DMS153 treated with DMSO at 0.1 percent for 48 hours (cell line): ENCODE measurements at regions not wholly inside any gene's neighbourhood (a gene's known extent, or its start where the extent isn't known, plus 50 kb on each side); places are given as distances from the start of the nearest gene placed in this dataset.

Experiments used
- DNase-seq: peaks from one replicate; lab custom pipeline; 2025; ENCODE audit not compliant: unreplicated experiment; lab: John Stamatoyannopoulos, UW

- DNase-seq = peak; percentile 6
Observed at GRCh38 chr12:24109381-24110039, 160.0 kb upstream of the SOX5 start.

- no peak for DNase-seq
Observed at GRCh38 chr12:24102676-24103075, 153.2 kb upstream of the SOX5 start.

- no peak for DNase-seq
Observed at GRCh38 chr12:24099576-24099975, 150.1 kb upstream of the SOX5 start.

- DNase-seq = no peak
Observed at GRCh38 chr12:24095245-24095644, 145.8 kb upstream of the SOX5 start.

- DNase-seq = no peak
Observed at GRCh38 chr12:24089510-24089890, 140.0 kb upstream of the SOX5 start.

- DNase-seq = no peak
Observed at GRCh38 chr12:24088751-24089509, 139.5 kb upstream of the SOX5 start.

GRCh38 chr12:24087294-24087693, 137.8 kb upstream of the SOX5 start:
- no peak for DNase-seq

GRCh38 chr12:24084800-24085199, 135.3 kb upstream of the SOX5 start:
- no peak for DNase-seq

GRCh38 chr12:24083838-24084237, 134.4 kb upstream of the SOX5 start:
- DNase-seq = no peak

- no peak for DNase-seq
Observed at GRCh38 chr12:24081606-24082005, 132.1 kb upstream of the SOX5 start.

GRCh38 chr12:24081092-24081529, 131.6 kb upstream of the SOX5 start:
- no peak for DNase-seq

GRCh38 chr12:24080465-24080864, 131.0 kb upstream of the SOX5 start:
- no peak for DNase-seq

- DNase-seq = no peak
Observed at GRCh38 chr12:24079083-24079482, 129.6 kb upstream of the SOX5 start.

GRCh38 chr12:24078318-24078765, 128.9 kb upstream of the SOX5 start:
- DNase-seq = no peak

GRCh38 chr12:24077161-24077560, 127.7 kb upstream of the SOX5 start:
- DNase-seq = no peak

GRCh38 chr12:24075650-24076049, 126.2 kb upstream of the SOX5 start:
- no peak for DNase-seq

GRCh38 chr12:24073170-24073810, 123.8 kb upstream of the SOX5 start:
- DNase-seq = no peak

- DNase-seq = no peak
Observed at GRCh38 chr12:24072302-24072701, 122.8 kb upstream of the SOX5 start.

- DNase-seq = no peak
Observed at GRCh38 chr12:24071842-24072241, 122.4 kb upstream of the SOX5 start.

- DNase-seq = peak; percentile 63
Observed at GRCh38 chr12:24069532-24070395, 120.3 kb upstream of the SOX5 start.

- DNase-seq = no peak
Observed at GRCh38 chr12:24066865-24067264, 117.4 kb upstream of the SOX5 start.
